GM23338 (cell line): ENCODE measurements at regions not wholly inside any gene's neighbourhood (a gene's known extent, or its start where the extent isn't known, plus 50 kb on each side); places are given as distances from the start of the nearest gene placed in this dataset.
A peak's percentile ranks its signal among the peaks of the same experiment; 100 is the strongest.

Experiments used
- ATAC-seq: fragments of 200-7000 bp; cut with Tn5 transposase; 3 replicates; pipeline ENCODE4 v1.9.1; 2020
- DNase-seq: peaks from one replicate; pipeline ENCODE4 v3.0.0-alpha.2; 2015; ENCODE audit warnings: low spot score
- H2AFZ ChIP-seq: fragments of 200-600 bp; sonication (generic); 2 replicates; pipeline ENCODE4 v1.8.0; 2016; ENCODE audit warnings: antibody characterized with exemption, mild to moderate bottlenecking, moderate library complexity
- H3F3A ChIP-seq: fragments of 200-600 bp; sonication (generic); replicated peaks from 2 replicates; pipeline ENCODE4 v1.8.0; 2017; ENCODE audit warnings: antibody characterized with exemption, mixed run types, low read depth
- H3K27ac ChIP-seq: fragments of 200-600 bp; sonication (generic); 2 replicates; pipeline ENCODE4 v1.6.1; 2016; ENCODE audit warnings: low read depth
- H3K27me3 ChIP-seq: fragments of 200-600 bp; sonication (generic); 2 replicates; pipeline ENCODE4 v1.8.0; 2016; ENCODE audit warnings: mild to moderate bottlenecking, mixed run types, moderate library complexity; ENCODE audit not compliant: insufficient read depth
- H3K36me3 ChIP-seq: fragments of 200-600 bp; sonication (generic); 2 replicates; pipeline ENCODE4 v1.8.0; 2016; ENCODE audit warnings: mild to moderate bottlenecking; ENCODE audit not compliant: insufficient read depth
- H3K4me1 ChIP-seq: fragments of 200-600 bp; sonication (generic); 2 replicates; pipeline ENCODE4 v1.8.0; 2016; ENCODE audit warnings: mild to moderate bottlenecking, moderate library complexity; ENCODE audit not compliant: insufficient read depth
- H3K4me2 ChIP-seq: fragments of 200-600 bp; sonication (generic); 2 replicates; pipeline ENCODE4 v1.7.1; 2017; ENCODE audit warnings: mixed run types
- H3K4me3 ChIP-seq: fragments of 200-600 bp; sonication (generic); 2 replicates; pipeline ENCODE4 v1.6.1; 2016; ENCODE audit warnings: mixed run types
- H3K79me2 ChIP-seq: fragments of 200-600 bp; sonication (generic); replicated peaks from 2 replicates; pipeline ENCODE4 v1.8.0; 2017; ENCODE audit warnings: mild to moderate bottlenecking; ENCODE audit not compliant: insufficient read depth
- H3K9me2 ChIP-seq: fragments of 200-600 bp; sonication (generic); 2 replicates; pipeline ENCODE4 v1.8.0; 2017; ENCODE audit not compliant: insufficient read depth
- H4K20me1 ChIP-seq: fragments of 200-600 bp; sonication (generic); replicated peaks from 2 replicates; pipeline ENCODE4 v1.8.0; 2017; ENCODE audit warnings: mild to moderate bottlenecking; ENCODE audit not compliant: insufficient read depth
- H3K27ac Mint-ChIP-seq: 2 replicates; pipeline ENCODE4 v1.8.0; 2020; ENCODE audit warnings: inconsistent platforms, mild to moderate bottlenecking, moderate library complexity, mixed read lengths
- H3K27me3 Mint-ChIP-seq: 3 replicates; pipeline ENCODE4 v1.8.0; 2022; ENCODE audit warnings: low read depth, mild to moderate bottlenecking, moderate library complexity, mixed read lengths, inconsistent platforms; ENCODE audit not compliant: insufficient read depth, poor library complexity
- H3K36me3 Mint-ChIP-seq: 3 replicates; pipeline ENCODE4 v1.8.0; 2021; ENCODE audit warnings: low read depth, mild to moderate bottlenecking, inconsistent platforms, moderate library complexity, mixed read lengths
- H3K4me1 Mint-ChIP-seq: 3 replicates; pipeline ENCODE4 v1.8.0; 2020; ENCODE audit warnings: mild to moderate bottlenecking, inconsistent platforms, mixed read lengths
- H3K4me3 Mint-ChIP-seq: 3 replicates; pipeline ENCODE4 v1.8.0; 2021; ENCODE audit warnings: moderate library complexity, mild to moderate bottlenecking, inconsistent platforms, mixed read lengths
- H3K9me3 Mint-ChIP-seq: 3 replicates; pipeline ENCODE4 v1.8.0; 2020; ENCODE audit warnings: moderate library complexity, mild to moderate bottlenecking, inconsistent platforms, mixed read lengths
- CREB1 ChIP-seq: fragments of 250-450 bp; sonication (Bioruptor Pico); IDR thresholded peaks from 2 replicates; pipeline ENCODE4 v1.5.0; 2020; ENCODE audit warnings: low read depth, mild to moderate bottlenecking, moderate library complexity
- ETS1 ChIP-seq: IDR thresholded peaks from 2 replicates; pipeline ENCODE4 v1.6.1; 2016; ENCODE audit warnings: antibody characterized with exemption
- NANOG ChIP-seq: IDR thresholded peaks from 2 replicates; pipeline ENCODE4 v1.6.1; 2016; ENCODE audit warnings: antibody characterized with exemption, borderline replicate concordance
- ZNF462 ChIP-seq: fragments of 250-450 bp; sonication (Bioruptor Pico); IDR thresholded peaks from 2 replicates; pipeline ENCODE4 v1.5.0; 2020; ENCODE audit warnings: mild to moderate bottlenecking, moderate library complexity

GRCh38 chr14:98993818-98994217 lies 278.2 kb downstream of the BCL11B start:
- ATAC-seq (peak; percentile 75), DNase-seq (peak; percentile 35)
- no peaks in the 10 kb centered on the region for H4K20me1 ChIP-seq
- H3K4me1 ChIP-seq: peaks cover 18% of the 10 kb centered on the region
- Mint-ChIP-seq H3K27me3 (peaks cover 10% of the 10 kb centered on the region), H3K9me3 (no peaks in the 10 kb centered on the region), H3K27ac (no peak overlapping the region), H3K36me3 (no peaks in the 10 kb centered on the region; the same call in 2 of the 3 replicates), H3K4me1 (peaks cover 20% of the 10 kb centered on the region), H3K4me3 (no peak overlapping the region)
- no peak overlapping the region for H2AFZ ChIP-seq
- no peak overlapping the region for H3K4me2 ChIP-seq
- H3K36me3 ChIP-seq: no peaks in the 10 kb centered on the region
- TF ChIP-seq NANOG (peak; percentile 30; the same call in 1 of the 2 replicates), ZNF462 (CRISPR knock-in tag) (no peak)
- no peaks in the 10 kb centered on the region for H3K27me3 ChIP-seq
- 0 out of 2 replicates have a peak, but pooled peaks cover 14% of the 10 kb centered on the region for H3K9me2 ChIP-seq
- H3F3A ChIP-seq: no peaks in the 10 kb centered on the region
- H3K4me3 ChIP-seq: no peak overlapping the region
- H3K79me2 ChIP-seq: no peaks in the 10 kb centered on the region
- H3K27ac ChIP-seq: no peak overlapping the region

GRCh38 chr14:98994561-98994960 lies 277.4 kb downstream of the BCL11B start:
- Histone ChIP-seq H2AFZ (no peak overlapping the region), H3K27me3 (no peaks in the 10 kb centered on the region), H4K20me1 (no peaks in the 10 kb centered on the region), H3K4me1 (peaks cover 18% of the 10 kb centered on the region), H3K79me2 (no peaks in the 10 kb centered on the region), H3K9me2 (0 out of 2 replicates have a peak, but pooled peaks cover 14% of the 10 kb centered on the region), H3F3A (no peaks in the 10 kb centered on the region), H3K36me3 (no peaks in the 10 kb centered on the region), H3K4me2 (no peak overlapping the region), H3K4me3 (no peak overlapping the region), H3K27ac (no peak overlapping the region)
- Mint-ChIP-seq H3K27me3 (peaks cover 10% of the 10 kb centered on the region), H3K27ac (no peak overlapping the region), H3K9me3 (no peaks in the 10 kb centered on the region), H3K4me1 (peaks cover 21% of the 10 kb centered on the region), H3K4me3 (no peak overlapping the region), H3K36me3 (no peaks in the 10 kb centered on the region; the same call in 2 of the 3 replicates)
- ATAC-seq (no peak), DNase-seq (no peak)
- no peak for TF ChIP-seq ETS1
- TF ChIP-seq CREB1: no peak
- TF ChIP-seq NANOG: no peak
